ENCODE measurements at regions not wholly inside any gene's neighbourhood (a gene's known extent, or its start where the extent isn't known, plus 50 kb on each side); places are given as distances from the start of the nearest gene placed in this dataset.

- H3K9me3 ChIP-seq (ENCODE audit: low read length) = no peaks in the 10 kb centered on the region
- H3K36me3 ChIP-seq (ENCODE audit: insufficient read depth, low read length) = no peaks in the 10 kb centered on the region
- H3K27me3 ChIP-seq (ENCODE audit: insufficient read depth, low read length) = no peaks in the 10 kb centered on the region
- H3K4me1 ChIP-seq (ENCODE audit: insufficient read depth, low read length) = no peaks in the 10 kb centered on the region
- H3K4me3 ChIP-seq (ENCODE audit: low read length) = no peak overlapping the region
- no peak overlapping the region for H2AFZ ChIP-seq (ENCODE audit: low read depth, low read length)
Observed at GRCh38 chr14:97538749-97539410, 741.7 kb downstream of the VRK1 start.

GRCh38 chr14:97539411-97539795 lies 742.2 kb downstream of the VRK1 start:
- Histone ChIP-seq H3K9me3 (ENCODE audit: low read length) (no peaks in the 10 kb centered on the region), H3K4me1 (ENCODE audit: insufficient read depth, low read length) (no peaks in the 10 kb centered on the region), H3K27me3 (ENCODE audit: insufficient read depth, low read length) (no peaks in the 10 kb centered on the region), H2AFZ (ENCODE audit: low read depth, low read length) (no peak overlapping the region), H3K36me3 (ENCODE audit: insufficient read depth, low read length) (no peaks in the 10 kb centered on the region), H3K4me3 (ENCODE audit: low read length) (no peak overlapping the region)

GRCh38 chr14:97539884-97540283 lies 742.7 kb downstream of the VRK1 start:
- Histone ChIP-seq H3K4me3 (ENCODE audit: low read length) (no peak overlapping the region), H3K4me1 (ENCODE audit: insufficient read depth, low read length) (no peaks in the 10 kb centered on the region), H3K27me3 (ENCODE audit: insufficient read depth, low read length) (no peaks in the 10 kb centered on the region), H3K9me3 (ENCODE audit: low read length) (no peaks in the 10 kb centered on the region), H2AFZ (ENCODE audit: low read depth, low read length) (no peak overlapping the region), H3K36me3 (ENCODE audit: insufficient read depth, low read length) (no peaks in the 10 kb centered on the region)

GRCh38 chr14:97543221-97543620 lies 746.0 kb downstream of the VRK1 start:
- H3K36me3 ChIP-seq (ENCODE audit: insufficient read depth, low read length) = no peaks in the 10 kb centered on the region
- no peaks in the 10 kb centered on the region for H3K4me1 ChIP-seq (ENCODE audit: insufficient read depth, low read length)
- H3K9me3 ChIP-seq (ENCODE audit: low read length) = no peaks in the 10 kb centered on the region
- no peak overlapping the region for H3K4me3 ChIP-seq (ENCODE audit: low read length)
- H3K27me3 ChIP-seq (ENCODE audit: insufficient read depth, low read length) = no peaks in the 10 kb centered on the region
- no peak overlapping the region for H2AFZ ChIP-seq (ENCODE audit: low read depth, low read length)

- no peak overlapping the region for H3K4me3 ChIP-seq (ENCODE audit: low read length)
- no peaks in the 10 kb centered on the region for H3K4me1 ChIP-seq (ENCODE audit: insufficient read depth, low read length)
- no peaks in the 10 kb centered on the region for H3K36me3 ChIP-seq (ENCODE audit: insufficient read depth, low read length)
- no peaks in the 10 kb centered on the region for H3K9me3 ChIP-seq (ENCODE audit: low read length)
- H2AFZ ChIP-seq (ENCODE audit: low read depth, low read length) = no peak overlapping the region
- H3K27me3 ChIP-seq (ENCODE audit: insufficient read depth, low read length) = no peaks in the 10 kb centered on the region
Observed at GRCh38 chr14:97543816-97544215, 746.6 kb downstream of the VRK1 start.

GRCh38 chr14:97544571-97544970 lies 747.4 kb downstream of the VRK1 start:
- Histone ChIP-seq H3K4me1 (ENCODE audit: insufficient read depth, low read length) (no peaks in the 10 kb centered on the region), H3K27me3 (ENCODE audit: insufficient read depth, low read length) (peaks cover 4% of the 10 kb centered on the region), H3K36me3 (ENCODE audit: insufficient read depth, low read length) (no peaks in the 10 kb centered on the region), H2AFZ (ENCODE audit: low read depth, low read length) (no peak overlapping the region), H3K9me3 (ENCODE audit: low read length) (no peaks in the 10 kb centered on the region), H3K4me3 (ENCODE audit: low read length) (no peak overlapping the region)

GRCh38 chr14:97546491-97547230 lies 749.5 kb downstream of the VRK1 start:
- Histone ChIP-seq H3K36me3 (ENCODE audit: insufficient read depth, low read length) (no peaks in the 10 kb centered on the region), H3K4me1 (ENCODE audit: insufficient read depth, low read length) (no peaks in the 10 kb centered on the region), H3K9me3 (ENCODE audit: low read length) (no peaks in the 10 kb centered on the region), H2AFZ (ENCODE audit: low read depth, low read length) (no peak overlapping the region), H3K4me3 (ENCODE audit: low read length) (no peak overlapping the region), H3K27me3 (ENCODE audit: insufficient read depth, low read length) (peaks cover 4% of the 10 kb centered on the region)

GRCh38 chr14:97550463-97550862 lies 753.3 kb downstream of the VRK1 start:
- Histone ChIP-seq H3K9me3 (ENCODE audit: low read length) (no peaks in the 10 kb centered on the region), H2AFZ (ENCODE audit: low read depth, low read length) (no peak overlapping the region), H3K4me3 (ENCODE audit: low read length) (no peak overlapping the region), H3K27me3 (ENCODE audit: insufficient read depth, low read length) (peaks cover 4% of the 10 kb centered on the region), H3K4me1 (ENCODE audit: insufficient read depth, low read length) (no peaks in the 10 kb centered on the region), H3K36me3 (ENCODE audit: insufficient read depth, low read length) (no peaks in the 10 kb centered on the region)

GRCh38 chr14:97554597-97554996 lies 757.4 kb downstream of the VRK1 start:
- Histone ChIP-seq H3K4me3 (ENCODE audit: low read length) (no peak overlapping the region), H2AFZ (ENCODE audit: low read depth, low read length) (no peak overlapping the region), H3K9me3 (ENCODE audit: low read length) (no peaks in the 10 kb centered on the region), H3K4me1 (ENCODE audit: insufficient read depth, low read length) (no peaks in the 10 kb centered on the region), H3K27me3 (ENCODE audit: insufficient read depth, low read length) (peaks cover under 1% of the 10 kb centered on the region), H3K36me3 (ENCODE audit: insufficient read depth, low read length) (no peaks in the 10 kb centered on the region)

- H3K9me3 ChIP-seq (ENCODE audit: low read length) = no peaks in the 10 kb centered on the region
- H3K4me1 ChIP-seq (ENCODE audit: insufficient read depth, low read length) = no peaks in the 10 kb centered on the region
- H3K27me3 ChIP-seq (ENCODE audit: insufficient read depth, low read length) = no peaks in the 10 kb centered on the region
- no peaks in the 10 kb centered on the region for H3K36me3 ChIP-seq (ENCODE audit: insufficient read depth, low read length)
- no peak overlapping the region for H3K4me3 ChIP-seq (ENCODE audit: low read length)
- no peak overlapping the region for H2AFZ ChIP-seq (ENCODE audit: low read depth, low read length)
Observed at GRCh38 chr14:97564334-97564733, 767.2 kb downstream of the VRK1 start.

GRCh38 chr14:97571201-97571600 lies 774.0 kb downstream of the VRK1 start:
- Histone ChIP-seq H2AFZ (ENCODE audit: low read depth, low read length) (no peak overlapping the region), H3K9me3 (ENCODE audit: low read length) (no peaks in the 10 kb centered on the region), H3K36me3 (ENCODE audit: insufficient read depth, low read length) (no peaks in the 10 kb centered on the region), H3K27me3 (ENCODE audit: insufficient read depth, low read length) (no peaks in the 10 kb centered on the region), H3K4me1 (ENCODE audit: insufficient read depth, low read length) (peaks cover 17% of the 10 kb centered on the region), H3K4me3 (ENCODE audit: low read length) (no peak overlapping the region)

GRCh38 chr14:97571866-97572555 lies 774.8 kb downstream of the VRK1 start:
- Histone ChIP-seq H3K36me3 (ENCODE audit: insufficient read depth, low read length) (no peaks in the 10 kb centered on the region), H2AFZ (ENCODE audit: low read depth, low read length) (peak overlapping the region; percentile 94), H3K4me1 (ENCODE audit: insufficient read depth, low read length) (peaks cover 17% of the 10 kb centered on the region), H3K4me3 (ENCODE audit: low read length) (no peak overlapping the region), H3K9me3 (ENCODE audit: low read length) (no peaks in the 10 kb centered on the region), H3K27me3 (ENCODE audit: insufficient read depth, low read length) (no peaks in the 10 kb centered on the region)

Data from neuron (in vitro differentiated cells).